Activated naive CD4-positive, alpha-beta T cell treated with anti-CD3 and anti-CD28 coated beads, Interleukin-2, amount 50 U/mL, for 72 hours (primary cell): ENCODE measurements at regions not wholly inside any gene's neighbourhood (a gene's known extent, or its start where the extent isn't known, plus 50 kb on each side); places are given as distances from the start of the nearest gene placed in this dataset.
"Not testable (repeated sequence)": the region's sequence is repeated elsewhere in the genome, so short reads cannot be mapped to it uniquely, and the experiment has no call there.

Experiments
- ATAC-seq, 2 donors: fragments of 150-1000 bp; cut with Tn5 transposase; 2 replicates each; pipeline ENCODE4 v1.10.0; 2021; ENCODE audit warnings: mild to moderate bottlenecking in 2 of 2, moderate library complexity in 2 of 2
- DNase-seq, 2 donors: peaks; one replicate each; pipeline ENCODE4 v3.0.0; 2021 to 2022; ENCODE audit warnings: low spot score in 2 of 2
- H3K27ac Mint-ChIP-seq, 2 donors: one replicate each; pipeline ENCODE4 v1.8.0; 2022; ENCODE audit warnings: mild to moderate bottlenecking in 2 of 2, mixed read lengths in 2 of 2
- H3K36me3 Mint-ChIP-seq, 2 donors: one replicate each; pipeline ENCODE4 v1.8.0; 2022; ENCODE audit warnings: mixed read lengths in 2 of 2
- H3K9me3 Mint-ChIP-seq, 2 donors: one replicate each; pipeline ENCODE4 v1.8.0; 2022; ENCODE audit warnings: mixed read lengths in 2 of 2

GRCh38 chr14:105940534-105941225 is 414.3 kb downstream of the TMEM121 start:
- peaks cover 6 to 12% of the 10 kb centered on the region in 2 donors for H3K36me3 Mint-ChIP-seq
- ATAC-seq (no peak), DNase-seq (no peak)
- H3K27ac Mint-ChIP-seq: no peak overlapping the region
- peaks cover 7 to 8% of the 10 kb centered on the region in 2 donors for H3K9me3 Mint-ChIP-seq

- ATAC-seq (no peak), DNase-seq (no peak)
- Mint-ChIP-seq H3K9me3 (peaks cover 7 to 8% of the 10 kb centered on the region in 2 donors), H3K27ac (no peak overlapping the region), H3K36me3 (peaks cover 6 to 12% of the 10 kb centered on the region in 2 donors)
Observed at GRCh38 chr14:105941226-105942166, 415.1 kb downstream of the TMEM121 start.

GRCh38 chr14:105942725-105943124 is 416.3 kb downstream of the TMEM121 start:
- peaks cover 6 to 12% of the 10 kb centered on the region in 2 donors for H3K36me3 Mint-ChIP-seq
- H3K9me3 Mint-ChIP-seq, ATAC-seq, H3K27ac Mint-ChIP-seq, DNase-seq: not testable (repeated sequence)

GRCh38 chr14:105943973-105944602 is 417.7 kb downstream of the TMEM121 start:
- Mint-ChIP-seq H3K27ac (no peak overlapping the region), H3K36me3 (peaks cover 0 to 6% of the 10 kb centered on the region in 2 donors), H3K9me3 (peaks cover 0 to 1% of the 10 kb centered on the region in 2 donors)
- ATAC-seq (no peak), DNase-seq (no peak)

GRCh38 chr14:105944632-105945610 is 418.5 kb downstream of the TMEM121 start:
- peaks cover 0 to 2% of the 10 kb centered on the region in 2 donors for H3K36me3 Mint-ChIP-seq
- ATAC-seq (peak; percentile 91 to 94), DNase-seq (peak; percentile 79 to 89)
- peak overlapping the region; percentile 36 to 44 for H3K27ac Mint-ChIP-seq
- H3K9me3 Mint-ChIP-seq: no peaks in the 10 kb centered on the region

GRCh38 chr14:105945896-105946295 is 419.5 kb downstream of the TMEM121 start:
- DNase-seq: peak in 1 of 2 donors; percentile 46
- H3K36me3 Mint-ChIP-seq: no peaks in the 10 kb centered on the region
- ATAC-seq: peak; percentile 34 to 67
- no peak overlapping the region for H3K27ac Mint-ChIP-seq
- no peaks in the 10 kb centered on the region for H3K9me3 Mint-ChIP-seq

- DNase-seq: no peak
- H3K27ac Mint-ChIP-seq: no peak overlapping the region
- no peak for ATAC-seq
- H3K36me3 Mint-ChIP-seq: no peaks in the 10 kb centered on the region
- no peaks in the 10 kb centered on the region for H3K9me3 Mint-ChIP-seq
Observed at GRCh38 chr14:105947599-105947998, 421.2 kb downstream of the TMEM121 start.

- H3K27ac Mint-ChIP-seq: peak overlapping the region in 1 of 2 donors; percentile 26
- not testable (repeated sequence) for H3K36me3 Mint-ChIP-seq, ATAC-seq, H3K9me3 Mint-ChIP-seq, DNase-seq
Observed at GRCh38 chr14:105948955-105949354, 422.6 kb downstream of the TMEM121 start.

- not testable (repeated sequence) for ATAC-seq, DNase-seq, H3K36me3 Mint-ChIP-seq, H3K9me3 Mint-ChIP-seq, H3K27ac Mint-ChIP-seq
Observed at GRCh38 chr14:105950364-105950892, 424.0 kb downstream of the TMEM121 start.

GRCh38 chr14:105951399-105951798 is 425.0 kb downstream of the TMEM121 start:
- Mint-ChIP-seq H3K36me3 (no peaks in the 10 kb centered on the region), H3K9me3 (no peaks in the 10 kb centered on the region), H3K27ac (no peak overlapping the region)
- no peak for ATAC-seq
- no peak for DNase-seq

- DNase-seq (no peak), ATAC-seq (no peak)
- H3K36me3 Mint-ChIP-seq: no peaks in the 10 kb centered on the region
- H3K27ac Mint-ChIP-seq: no peak overlapping the region
- no peaks in the 10 kb centered on the region for H3K9me3 Mint-ChIP-seq
Observed at GRCh38 chr14:105952222-105952621, 425.8 kb downstream of the TMEM121 start.

GRCh38 chr14:105952826-105953225 is 426.4 kb downstream of the TMEM121 start:
- ATAC-seq (no peak), DNase-seq (no peak)
- H3K36me3 Mint-ChIP-seq: no peaks in the 10 kb centered on the region
- H3K27ac Mint-ChIP-seq: peak overlapping the region in 1 of 2 donors; percentile 38
- H3K9me3 Mint-ChIP-seq: no peaks in the 10 kb centered on the region

GRCh38 chr14:105961625-105962024 is 435.2 kb downstream of the TMEM121 start:
- peaks cover 10% of the 10 kb centered on the region in 2 donors for H3K9me3 Mint-ChIP-seq
- DNase-seq, ATAC-seq, H3K27ac Mint-ChIP-seq: not testable (repeated sequence)
- peaks cover 12 to 17% of the 10 kb centered on the region in 2 donors for H3K36me3 Mint-ChIP-seq

GRCh38 chr14:105962532-105962931 is 436.1 kb downstream of the TMEM121 start:
- Mint-ChIP-seq H3K9me3 (peaks cover 10% of the 10 kb centered on the region in 2 donors), H3K36me3 (peaks cover 12 to 17% of the 10 kb centered on the region in 2 donors), H3K27ac (no peak overlapping the region)
- ATAC-seq: no peak
- no peak for DNase-seq

- ATAC-seq: no peak
- no peak for DNase-seq
- no peak overlapping the region for H3K27ac Mint-ChIP-seq
Observed at GRCh38 chr14:105968291-105968690, 441.9 kb downstream of the TMEM121 start.

More at GRCh38 chr14:105968291-105968690, 441.9 kb downstream of the TMEM121 start:
- Mint-ChIP-seq H3K9me3 (no peaks in the 10 kb centered on the region), H3K36me3 (no peaks in the 10 kb centered on the region)
